Parathyroid adenoma (tissue), 2 donors: ENCODE measurements at regions not wholly inside any gene's neighbourhood (a gene's known extent, or its start where the extent isn't known, plus 50 kb on each side); places are given as distances from the start of the nearest gene placed in this dataset.

Experiments used
- H2AFZ ChIP-seq: fragments of 300-600 bp; sonication (generic); one replicate; pipeline ENCODE4 v1.7.0; 2017; ENCODE audit warnings: antibody characterized with exemption, mild to moderate bottlenecking
- H3K27ac ChIP-seq: fragments of 300-600 bp; sonication (generic); one replicate; pipeline ENCODE4 v1.7.0; 2017
- H3K27me3 ChIP-seq: fragments of 300-600 bp; sonication (generic); one replicate; pipeline ENCODE4 v1.7.0; 2017; ENCODE audit warnings: low read length; ENCODE audit not compliant: control insufficient read depth, insufficient read depth
- H3K36me3 ChIP-seq: fragments of 300-600 bp; sonication (generic); one replicate; pipeline ENCODE4 v1.7.0; 2017; ENCODE audit warnings: low read length; ENCODE audit not compliant: control insufficient read depth, insufficient read depth
- H3K4me1 ChIP-seq: fragments of 300-600 bp; sonication (generic); one replicate; pipeline ENCODE4 v1.7.0; 2017; ENCODE audit warnings: control low read depth
- H3K4me2 ChIP-seq: fragments of 300-600 bp; sonication (generic); one replicate; pipeline ENCODE4 v1.7.0; 2017; ENCODE audit warnings: low read length
- H3K4me3 ChIP-seq: fragments of 300-600 bp; sonication (generic); one replicate; pipeline ENCODE4 v1.7.0; 2017; ENCODE audit warnings: low read depth, low read length
- H3K79me2 ChIP-seq: fragments of 300-600 bp; sonication (generic); one replicate; pipeline ENCODE4 v1.7.0; 2017; ENCODE audit warnings: control low read depth
- H3K9ac ChIP-seq: fragments of 300-600 bp; sonication (generic); one replicate; pipeline ENCODE4 v1.7.0; 2017; ENCODE audit warnings: mild to moderate bottlenecking
- H3K9me3 ChIP-seq: fragments of 300-600 bp; sonication (generic); one replicate; pipeline ENCODE4 v1.7.0; 2017; ENCODE audit warnings: low read length; ENCODE audit not compliant: control insufficient read depth
- CTCF ChIP-seq: fragments of 300-600 bp; sonication (generic); IDR thresholded peaks from one replicate; pipeline ENCODE4 v1.7.0; 2017; ENCODE audit warnings: antibody characterized with exemption, mild to moderate bottlenecking
- donor health status: primary hyperparathyroidism.

- H3K36me3 ChIP-seq: no peaks in the 10 kb centered on the region
- H3K9me3 ChIP-seq: no peaks in the 10 kb centered on the region
- H3K27me3 ChIP-seq: no peaks in the 10 kb centered on the region
- no peak overlapping the region for H3K27ac ChIP-seq
- H2AFZ ChIP-seq: no peak overlapping the region
- no peaks in the 10 kb centered on the region for H3K4me1 ChIP-seq
- H3K9ac ChIP-seq: no peak overlapping the region
- H3K79me2 ChIP-seq: no peaks in the 10 kb centered on the region
- H3K4me2 ChIP-seq: no peak overlapping the region
- no peak for TF ChIP-seq CTCF
- no peak overlapping the region for H3K4me3 ChIP-seq
These were observed 200.3 kb upstream of the SUCLG2 start for GRCh38 chr3:67854663-67855062.

GRCh38 chr3:67853520-67853919, 199.1 kb upstream of the SUCLG2 start:
- TF ChIP-seq CTCF: no peak
- H3K9me3 ChIP-seq: no peaks in the 10 kb centered on the region
- H3K36me3 ChIP-seq: no peaks in the 10 kb centered on the region
- no peak overlapping the region for H3K4me3 ChIP-seq
- H3K9ac ChIP-seq: no peak overlapping the region
- no peak overlapping the region for H2AFZ ChIP-seq
- no peak overlapping the region for H3K4me2 ChIP-seq
- H3K27ac ChIP-seq: no peak overlapping the region
- no peaks in the 10 kb centered on the region for H3K4me1 ChIP-seq
- H3K79me2 ChIP-seq: no peaks in the 10 kb centered on the region
- H3K27me3 ChIP-seq: no peaks in the 10 kb centered on the region

- Histone ChIP-seq H3K27me3 (no peaks in the 10 kb centered on the region), H3K79me2 (no peaks in the 10 kb centered on the region), H3K9ac (no peak overlapping the region), H3K4me3 (no peak overlapping the region), H3K4me1 (no peaks in the 10 kb centered on the region), H3K4me2 (no peak overlapping the region), H3K36me3 (no peaks in the 10 kb centered on the region), H3K27ac (no peak overlapping the region), H2AFZ (no peak overlapping the region), H3K9me3 (no peaks in the 10 kb centered on the region)
- no peak for TF ChIP-seq CTCF
These were observed 193.9 kb upstream of the SUCLG2 start for GRCh38 chr3:67848299-67848698.

- no peak for TF ChIP-seq CTCF
- Histone ChIP-seq H3K27me3 (no peaks in the 10 kb centered on the region), H3K4me1 (no peaks in the 10 kb centered on the region)
These were observed 191.8 kb upstream of the SUCLG2 start for GRCh38 chr3:67846166-67846565.

GRCh38 chr3:67832817-67833216, 178.4 kb upstream of the SUCLG2 start:
- Histone ChIP-seq H3K4me1 (no peaks in the 10 kb centered on the region), H3K9ac (no peak overlapping the region), H2AFZ (no peak overlapping the region), H3K36me3 (no peaks in the 10 kb centered on the region), H3K4me3 (no peak overlapping the region), H3K27ac (no peak overlapping the region), H3K79me2 (no peaks in the 10 kb centered on the region), H3K27me3 (no peaks in the 10 kb centered on the region), H3K4me2 (no peak overlapping the region), H3K9me3 (no peaks in the 10 kb centered on the region)
- no peak for TF ChIP-seq CTCF

More at GRCh38 chr3:67846166-67846565, 191.8 kb upstream of the SUCLG2 start:
- H3K36me3 ChIP-seq: no peaks in the 10 kb centered on the region
- no peak overlapping the region for H3K4me3 ChIP-seq
- no peak overlapping the region for H3K4me2 ChIP-seq
- no peak overlapping the region for H3K9ac ChIP-seq
- H2AFZ ChIP-seq: no peak overlapping the region
- H3K9me3 ChIP-seq: no peaks in the 10 kb centered on the region
- H3K79me2 ChIP-seq: no peaks in the 10 kb centered on the region
- H3K27ac ChIP-seq: no peak overlapping the region
